ENCODE measurements at regions not wholly inside any gene's neighbourhood (a gene's known extent, or its start where the extent isn't known, plus 50 kb on each side); places are given as distances from the start of the nearest gene placed in this dataset.

- DNase-seq, result no peak
Measured at GRCh38 chr1:201752333-201752732, 76.6 kb upstream of the IPO9 start.

- no peak for DNase-seq
Measured at GRCh38 chr1:201753492-201753891, 75.5 kb upstream of the IPO9 start.

GRCh38 chr1:201754353-201754752 is 74.6 kb upstream of the IPO9 start:
- DNase-seq, result no peak

- no peak for DNase-seq
Measured at GRCh38 chr1:201755200-201755599, 73.8 kb upstream of the IPO9 start.

GRCh38 chr1:201756406-201756805 is 72.6 kb upstream of the IPO9 start:
- no peak for DNase-seq

- DNase-seq, result no peak
Measured at GRCh38 chr1:201758499-201759050, 70.4 kb upstream of the IPO9 start.

GRCh38 chr1:201759194-201759815 is 69.7 kb upstream of the IPO9 start:
- DNase-seq, result no peak

GRCh38 chr1:201760516-201760915 is 68.4 kb upstream of the IPO9 start:
- DNase-seq, result no peak

GRCh38 chr1:201761178-201761577 is 67.8 kb upstream of the IPO9 start:
- DNase-seq, result no peak

- DNase-seq, result no peak
Measured at GRCh38 chr1:201761871-201762270, 67.1 kb upstream of the IPO9 start.

GRCh38 chr1:201762381-201762780 is 66.6 kb upstream of the IPO9 start:
- no peak for DNase-seq

GRCh38 chr1:201763455-201764140 is 65.4 kb upstream of the IPO9 start:
- no peak for DNase-seq

GRCh38 chr1:201764166-201764565 is 64.8 kb upstream of the IPO9 start:
- DNase-seq, result no peak

- no peak for DNase-seq
Measured at GRCh38 chr1:201764579-201764978, 64.4 kb upstream of the IPO9 start.

GRCh38 chr1:201766131-201766866 is 62.7 kb upstream of the IPO9 start:
- no peak for DNase-seq

GRCh38 chr1:201767339-201767738 is 61.6 kb upstream of the IPO9 start:
- DNase-seq, result no peak

GRCh38 chr1:201769072-201769471 is 59.9 kb upstream of the IPO9 start:
- no peak for DNase-seq

- no peak for DNase-seq
Measured at GRCh38 chr1:201769966-201770365, 59.0 kb upstream of the IPO9 start.

- DNase-seq, result no peak
Measured at GRCh38 chr1:201771466-201771865, 57.5 kb upstream of the IPO9 start.

GRCh38 chr1:201772178-201772577 is 56.8 kb upstream of the IPO9 start:
- no peak for DNase-seq

- no peak for DNase-seq
Measured at GRCh38 chr1:201773764-201774163, 55.2 kb upstream of the IPO9 start.

- no peak for DNase-seq
Measured at GRCh38 chr1:201774224-201774982, 54.6 kb upstream of the IPO9 start.

GRCh38 chr1:201774983-201775344 is 54.0 kb upstream of the IPO9 start:
- no peak for DNase-seq
